ENCODE measurements at regions not wholly inside any gene's neighbourhood (a gene's known extent, or its start where the extent isn't known, plus 50 kb on each side); places are given as distances from the start of the nearest gene placed in this dataset.

- H3K4me3 ChIP-seq (ENCODE audit: insufficient read depth, low read length): no peak overlapping the region
- H4K20me1 ChIP-seq (ENCODE audit: insufficient read depth, low read length): no peaks in the 10 kb centered on the region
- H3K79me2 ChIP-seq (ENCODE audit: insufficient read depth, low read length): no peaks in the 10 kb centered on the region
- no peak overlapping the region for H3K27ac ChIP-seq (ENCODE audit: low read depth, low read length)
- no peak overlapping the region for H3K4me2 ChIP-seq (ENCODE audit: insufficient read depth, low read length)
- H3K9me3 ChIP-seq (ENCODE audit: low read depth, low read length): no peaks in the 10 kb centered on the region
- H3K4me1 ChIP-seq (ENCODE audit: insufficient read depth, low read length): no peaks in the 10 kb centered on the region
- DNase-seq (ENCODE audit: insufficient read length, low spot score, missing footprints): no peak
- H3K27me3 ChIP-seq (ENCODE audit: insufficient read depth, low read length): no peaks in the 10 kb centered on the region
- no peaks in the 10 kb centered on the region for H3K36me3 ChIP-seq (ENCODE audit: insufficient read depth, low read length)
- no peak overlapping the region for H2AFZ ChIP-seq (ENCODE audit: low read length)
- no peak for TF ChIP-seq CTCF (IDR thresholded peaks at IDR 0.05; ENCODE audit: extremely low read depth, low read depth, low read length)
Observed at GRCh38 chr5:165026971-165027370, 1521.6 kb downstream of the MAT2B start.

GRCh38 chr5:165028356-165028755 lies 1522.9 kb downstream of the MAT2B start:
- H3K27ac ChIP-seq (ENCODE audit: low read depth, low read length): no peak overlapping the region
- H3K4me1 ChIP-seq (ENCODE audit: insufficient read depth, low read length): no peaks in the 10 kb centered on the region
- H4K20me1 ChIP-seq (ENCODE audit: insufficient read depth, low read length): no peaks in the 10 kb centered on the region
- DNase-seq (ENCODE audit: insufficient read length, low spot score, missing footprints): no peak
- H2AFZ ChIP-seq (ENCODE audit: low read length): no peak overlapping the region
- no peak for TF ChIP-seq CTCF (IDR thresholded peaks at IDR 0.05; ENCODE audit: extremely low read depth, low read depth, low read length)
- H3K36me3 ChIP-seq (ENCODE audit: insufficient read depth, low read length): no peaks in the 10 kb centered on the region
- no peaks in the 10 kb centered on the region for H3K79me2 ChIP-seq (ENCODE audit: insufficient read depth, low read length)
- H3K9me3 ChIP-seq (ENCODE audit: low read depth, low read length): no peaks in the 10 kb centered on the region
- H3K27me3 ChIP-seq (ENCODE audit: insufficient read depth, low read length): no peaks in the 10 kb centered on the region
- H3K4me3 ChIP-seq (ENCODE audit: insufficient read depth, low read length): no peak overlapping the region
- no peak overlapping the region for H3K4me2 ChIP-seq (ENCODE audit: insufficient read depth, low read length)

GRCh38 chr5:165029099-165029870 lies 1523.9 kb downstream of the MAT2B start:
- Histone ChIP-seq H3K36me3 (ENCODE audit: insufficient read depth, low read length) (no peaks in the 10 kb centered on the region), H3K4me2 (ENCODE audit: insufficient read depth, low read length) (no peak overlapping the region), H3K27ac (ENCODE audit: low read depth, low read length) (no peak overlapping the region), H4K20me1 (ENCODE audit: insufficient read depth, low read length) (no peaks in the 10 kb centered on the region), H3K27me3 (ENCODE audit: insufficient read depth, low read length) (no peaks in the 10 kb centered on the region), H3K4me3 (ENCODE audit: insufficient read depth, low read length) (no peak overlapping the region), H2AFZ (ENCODE audit: low read length) (no peak overlapping the region), H3K4me1 (ENCODE audit: insufficient read depth, low read length) (no peaks in the 10 kb centered on the region), H3K9me3 (ENCODE audit: low read depth, low read length) (no peaks in the 10 kb centered on the region), H3K79me2 (ENCODE audit: insufficient read depth, low read length) (no peaks in the 10 kb centered on the region)
- no peak for TF ChIP-seq CTCF (IDR thresholded peaks at IDR 0.05; ENCODE audit: extremely low read depth, low read depth, low read length)
- no peak for DNase-seq (ENCODE audit: insufficient read length, low spot score, missing footprints)

GRCh38 chr5:165030971-165031370 lies 1525.6 kb downstream of the MAT2B start:
- no peak for DNase-seq (ENCODE audit: insufficient read length, low spot score, missing footprints)
- TF ChIP-seq CTCF (IDR thresholded peaks at IDR 0.05; ENCODE audit: extremely low read depth, low read depth, low read length): no peak
- H3K4me1 ChIP-seq (ENCODE audit: insufficient read depth, low read length): no peaks in the 10 kb centered on the region
- no peaks in the 10 kb centered on the region for H3K36me3 ChIP-seq (ENCODE audit: insufficient read depth, low read length)
- no peak overlapping the region for H3K4me2 ChIP-seq (ENCODE audit: insufficient read depth, low read length)
- H3K27ac ChIP-seq (ENCODE audit: low read depth, low read length): no peak overlapping the region
- no peak overlapping the region for H3K4me3 ChIP-seq (ENCODE audit: insufficient read depth, low read length)
- H2AFZ ChIP-seq (ENCODE audit: low read length): no peak overlapping the region
- H3K27me3 ChIP-seq (ENCODE audit: insufficient read depth, low read length): no peaks in the 10 kb centered on the region
- H3K79me2 ChIP-seq (ENCODE audit: insufficient read depth, low read length): no peaks in the 10 kb centered on the region
- H3K9me3 ChIP-seq (ENCODE audit: low read depth, low read length): no peaks in the 10 kb centered on the region
- no peaks in the 10 kb centered on the region for H4K20me1 ChIP-seq (ENCODE audit: insufficient read depth, low read length)
